Upper lobe of right lung (tissue), 1 donor: ENCODE measurements at regions not wholly inside any gene's neighbourhood (a gene's known extent, or its start where the extent isn't known, plus 50 kb on each side); places are given as distances from the start of the nearest gene placed in this dataset.
"Not testable (repeated sequence)": the region's sequence is repeated elsewhere in the genome, so short reads cannot be mapped to it uniquely, and the experiment has no call there.

Experiments
- ATAC-seq: fragments of 200-7000 bp; cut with Tn5 transposase; one replicate; pipeline ENCODE4 v1.9.1; 2020; ENCODE audit warnings: mild to moderate bottlenecking, moderate library complexity
- DNase-seq: peaks from one replicate; pipeline ENCODE4 v3.0.0-alpha.2; 2020
- H3K27ac ChIP-seq: fragments of 200-600 bp; one replicate; pipeline ENCODE4 v1.8.0; 2022
- H3K27me3 ChIP-seq: fragments of 200-600 bp; one replicate; pipeline ENCODE4 v1.8.0; 2022; ENCODE audit warnings: mild to moderate bottlenecking
- H3K36me3 ChIP-seq: fragments of 200-600 bp; one replicate; pipeline ENCODE4 v1.8.0; 2022
- H3K4me1 ChIP-seq: fragments of 200-600 bp; one replicate; pipeline ENCODE4 v1.8.0; 2022
- H3K4me3 ChIP-seq: fragments of 200-600 bp; one replicate; pipeline ENCODE4 v1.8.0; 2022; ENCODE audit warnings: mild to moderate bottlenecking
- H3K9me3 ChIP-seq: fragments of 200-600 bp; one replicate; pipeline ENCODE4 v1.8.0; 2022
- CTCF ChIP-seq: fragments of 200-600 bp; IDR thresholded peaks from one replicate; pipeline ENCODE4 v1.8.0; 2022; ENCODE audit warnings: antibody characterized with exemption
- intact Hi-C: fragments of 100-400 bp; cut with DNase I; formaldehyde crosslinking; loops from one replicate; pipeline ENCODE4 v1.11.0; 2022
- donor health status: DM: no; HTN: yes; CAD: no; lungs with severe emphysema.

- TF ChIP-seq CTCF = no peak
- no peaks in the 10 kb centered on the region for H3K27me3 ChIP-seq
- no peak overlapping the region for H3K4me3 ChIP-seq
- no peak for DNase-seq
- H3K36me3 ChIP-seq = no peaks in the 10 kb centered on the region
- no peak overlapping the region for H3K27ac ChIP-seq
- H3K9me3 ChIP-seq = no peaks in the 10 kb centered on the region
- intact Hi-C loops = no loop called here
- ATAC-seq = no peak
- no peaks in the 10 kb centered on the region for H3K4me1 ChIP-seq
These were observed 127.0 kb downstream of the CCNG2 start for GRCh38 chr4:77284036-77284435.

GRCh38 chr4:77286906-77287305 is 129.9 kb downstream of the CCNG2 start:
- TF ChIP-seq CTCF = no peak
- intact Hi-C loops = no loop called here
- Histone ChIP-seq H3K4me1 (no peaks in the 10 kb centered on the region), H3K27ac (no peak overlapping the region), H3K36me3 (no peaks in the 10 kb centered on the region), H3K9me3 (no peaks in the 10 kb centered on the region), H3K4me3 (no peak overlapping the region), H3K27me3 (no peaks in the 10 kb centered on the region)
- no peak for DNase-seq
- no peak for ATAC-seq

- no peaks in the 10 kb centered on the region for H3K9me3 ChIP-seq
- no peaks in the 10 kb centered on the region for H3K36me3 ChIP-seq
- no peak for DNase-seq
- H3K27me3 ChIP-seq = no peaks in the 10 kb centered on the region
- H3K4me3 ChIP-seq = no peak overlapping the region
- H3K4me1 ChIP-seq = no peaks in the 10 kb centered on the region
- no peak for TF ChIP-seq CTCF
- no peak overlapping the region for H3K27ac ChIP-seq
- intact Hi-C loops = no loop called here
- ATAC-seq = no peak
These were observed 136.4 kb downstream of the CCNG2 start for GRCh38 chr4:77293426-77293825.

GRCh38 chr4:77300996-77301395 is 144.0 kb downstream of the CCNG2 start:
- DNase-seq, ATAC-seq, H3K4me3 ChIP-seq, H3K36me3 ChIP-seq, H3K4me1 ChIP-seq, intact Hi-C loops, H3K9me3 ChIP-seq, H3K27ac ChIP-seq, H3K27me3 ChIP-seq: not testable (repeated sequence)

- no peak for TF ChIP-seq CTCF
- DNase-seq (no peak), ATAC-seq (no peak)
- no peak overlapping the region for H3K4me3 ChIP-seq
- no peaks in the 10 kb centered on the region for H3K36me3 ChIP-seq
- intact Hi-C loops = no loop called here
- no peaks in the 10 kb centered on the region for H3K4me1 ChIP-seq
- H3K27ac ChIP-seq = no peak overlapping the region
- H3K9me3 ChIP-seq = no peaks in the 10 kb centered on the region
- H3K27me3 ChIP-seq = no peaks in the 10 kb centered on the region
These were observed 148.8 kb downstream of the CCNG2 start for GRCh38 chr4:77305766-77306165.

- DNase-seq = no peak
- no peak for ATAC-seq
These were observed 149.5 kb downstream of the CCNG2 start for GRCh38 chr4:77306496-77306895.

More at GRCh38 chr4:77306496-77306895, 149.5 kb downstream of the CCNG2 start:
- no peak for TF ChIP-seq CTCF
- Histone ChIP-seq H3K27me3 (no peaks in the 10 kb centered on the region), H3K27ac (no peak overlapping the region), H3K36me3 (no peaks in the 10 kb centered on the region), H3K9me3 (no peaks in the 10 kb centered on the region), H3K4me3 (no peak overlapping the region), H3K4me1 (no peaks in the 10 kb centered on the region)
- intact Hi-C loops = no loop called here
